Osteoblast (primary cell): ENCODE measurements at regions not wholly inside any gene's neighbourhood (a gene's known extent, or its start where the extent isn't known, plus 50 kb on each side); places are given as distances from the start of the nearest gene placed in this dataset.

Source experiments
- DNase-seq: peaks from one replicate; pipeline ENCODE4 v3.0.0; 2011; ENCODE audit warnings: low spot score, mixed read lengths; ENCODE audit not compliant: insufficient read length; ENCODE audit errors: missing footprints
- H2AFZ ChIP-seq: 2 replicates; pipeline ENCODE4 v1.6.0; 2011; ENCODE audit warnings: mild to moderate bottlenecking, low read length
- H3K27ac ChIP-seq: 2 replicates; pipeline ENCODE4 v1.5.1; 2011; ENCODE audit warnings: mild to moderate bottlenecking, low read depth, low read length, moderate library complexity
- H3K27me3 ChIP-seq: 2 replicates; pipeline ENCODE4 v1.6.0; 2012; ENCODE audit warnings: mild to moderate bottlenecking, control low read depth, inconsistent platforms, low read length, moderate library complexity; ENCODE audit not compliant: insufficient read depth
- H3K36me3 ChIP-seq: 2 replicates; pipeline ENCODE4 v1.5.1; 2011; ENCODE audit warnings: mild to moderate bottlenecking, low read length, control low read depth, moderate library complexity; ENCODE audit not compliant: insufficient read depth
- H3K4me1 ChIP-seq: 2 replicates; pipeline ENCODE4 v1.5.1; 2011; ENCODE audit warnings: mild to moderate bottlenecking, low read length, control low read depth, moderate library complexity; ENCODE audit not compliant: insufficient read depth
- H3K4me2 ChIP-seq: 2 replicates; pipeline ENCODE4 v1.6.0; 2011; ENCODE audit warnings: mild to moderate bottlenecking, low read length; ENCODE audit not compliant: insufficient read depth
- H3K4me3 ChIP-seq: fragments of 200-600 bp; sonication (generic); 3 replicates; pipeline ENCODE4 v1.5.1; 2012; ENCODE audit warnings: mild to moderate bottlenecking, low read length, inconsistent platforms; ENCODE audit not compliant: insufficient read depth
- H3K79me2 ChIP-seq: 2 replicates; pipeline ENCODE4 v1.6.0; 2012; ENCODE audit warnings: mild to moderate bottlenecking, low read length, control low read depth, inconsistent platforms; ENCODE audit not compliant: insufficient read depth
- H3K9me3 ChIP-seq: 2 replicates; pipeline ENCODE4 v1.5.1; 2011; ENCODE audit warnings: low read depth, low read length, control low read depth
- H4K20me1 ChIP-seq: 2 replicates; pipeline ENCODE4 v1.6.0; 2012; ENCODE audit warnings: mild to moderate bottlenecking, low read length, control low read depth; ENCODE audit not compliant: insufficient read depth
- CTCF ChIP-seq: IDR thresholded peaks from 2 replicates; pipeline ENCODE4 v1.5.1; 2011; ENCODE audit warnings: mild to moderate bottlenecking, low read depth, low read length, moderate library complexity; ENCODE audit errors: extremely low read depth

GRCh38 chr3:80701349-80701748 lies 933.6 kb upstream of the ROBO1 start:
- Histone ChIP-seq H3K27ac (no peak overlapping the region), H3K79me2 (no peaks in the 10 kb centered on the region), H4K20me1 (no peaks in the 10 kb centered on the region), H3K4me2 (no peak overlapping the region), H3K9me3 (peaks cover 12% of the 10 kb centered on the region), H3K4me1 (no peaks in the 10 kb centered on the region), H3K27me3 (no peaks in the 10 kb centered on the region), H3K4me3 (no peak overlapping the region), H2AFZ (no peak overlapping the region), H3K36me3 (no peaks in the 10 kb centered on the region)
- DNase-seq, result no peak
- TF ChIP-seq CTCF, result no peak

GRCh38 chr3:80697291-80697690 lies 929.5 kb upstream of the ROBO1 start:
- TF ChIP-seq CTCF, result no peak
- Histone ChIP-seq H3K4me1 (no peaks in the 10 kb centered on the region), H3K4me2 (no peak overlapping the region), H3K36me3 (no peaks in the 10 kb centered on the region), H3K4me3 (no peak overlapping the region), H3K27ac (no peak overlapping the region), H3K27me3 (no peaks in the 10 kb centered on the region), H4K20me1 (no peaks in the 10 kb centered on the region), H3K79me2 (no peaks in the 10 kb centered on the region), H2AFZ (no peak overlapping the region), H3K9me3 (peaks cover 9% of the 10 kb centered on the region)
- no peak for DNase-seq

GRCh38 chr3:80696280-80696679 lies 928.5 kb upstream of the ROBO1 start:
- H3K79me2 ChIP-seq, result no peaks in the 10 kb centered on the region
- no peaks in the 10 kb centered on the region for H4K20me1 ChIP-seq
- H3K4me1 ChIP-seq, result no peaks in the 10 kb centered on the region
- H3K27ac ChIP-seq, result no peak overlapping the region
- DNase-seq, result no peak
- H3K9me3 ChIP-seq, result peaks cover 7% of the 10 kb centered on the region
- no peak overlapping the region for H3K4me3 ChIP-seq
- no peak overlapping the region for H2AFZ ChIP-seq
- no peaks in the 10 kb centered on the region for H3K36me3 ChIP-seq
- H3K4me2 ChIP-seq, result no peak overlapping the region
- TF ChIP-seq CTCF, result no peak
- no peaks in the 10 kb centered on the region for H3K27me3 ChIP-seq

- Histone ChIP-seq H4K20me1 (no peaks in the 10 kb centered on the region), H3K4me2 (no peak overlapping the region), H3K4me3 (no peak overlapping the region), H3K27me3 (no peaks in the 10 kb centered on the region), H3K4me1 (no peaks in the 10 kb centered on the region), H3K36me3 (no peaks in the 10 kb centered on the region), H3K27ac (no peak overlapping the region), H3K79me2 (no peaks in the 10 kb centered on the region), H3K9me3 (no peaks in the 10 kb centered on the region), H2AFZ (no peak overlapping the region)
- no peak for DNase-seq
- TF ChIP-seq CTCF, result no peak
Observed at GRCh38 chr3:80688814-80689213, 921.0 kb upstream of the ROBO1 start.
